ENCODE measurements at regions not wholly inside any gene's neighbourhood (a gene's known extent, or its start where the extent isn't known, plus 50 kb on each side); places are given as distances from the start of the nearest gene placed in this dataset.

- TF ChIP-seq TAF1 (IDR thresholded peaks at IDR 0.05; ENCODE audit: control insufficient read depth, extremely low read depth, insufficient read depth, low read length, severe bottlenecking) = no peak
- TF ChIP-seq ZBTB17 (CRISPR knock-in tag; IDR thresholded peaks at IDR 0.05) = no peak
- TF ChIP-seq CTBP1 (IDR thresholded peaks at IDR 0.05; ENCODE audit: borderline replicate concordance) = no peak
- no peak for TF ChIP-seq ETS1 (conservative IDR thresholded peaks at IDR 0.05; ENCODE audit: control insufficient read depth, low read depth, low read length)
- no peak for TF ChIP-seq ZNF592 (IDR thresholded peaks at IDR 0.05)
- TF ChIP-seq CHD1 (IDR thresholded peaks at IDR 0.05; ENCODE audit: low read length) = no peak
- TF ChIP-seq GABPA (tag; conservative IDR thresholded peaks at IDR 0.05; ENCODE audit: low read depth) = no peak
- no peak for TF ChIP-seq CBX2 (IDR thresholded peaks at IDR 0.05; ENCODE audit: insufficient read depth, low read length, poor library complexity, severe bottlenecking)
- TF ChIP-seq ARID1B (IDR thresholded peaks at IDR 0.05) = peak; percentile 30
- peak; percentile 29; the same call in 1 of the 2 replicates for TF ChIP-seq TEAD4 (IDR thresholded peaks at IDR 0.05; ENCODE audit: low read length)
- no peak for TF ChIP-seq TEAD4 (CRISPR knock-in tag; IDR thresholded peaks at IDR 0.05; ENCODE audit: borderline replicate concordance)
- no peak for TF ChIP-seq EZH2 (IDR thresholded peaks at IDR 0.05; ENCODE audit: borderline replicate concordance, low read depth, low read length)
- no peak for TF ChIP-seq ZNF695 (CRISPR knock-in tag; IDR thresholded peaks at IDR 0.05)
- no peak for TF ChIP-seq ZNF717 (CRISPR knock-in tag; IDR thresholded peaks at IDR 0.05)
- TF ChIP-seq ZNF511 (CRISPR knock-in tag; IDR thresholded peaks at IDR 0.05) = no peak
- no peak for TF ChIP-seq NCOA1 (IDR thresholded peaks at IDR 0.05; ENCODE audit: low read depth)
- no peak for TF ChIP-seq CC2D1A (IDR thresholded peaks at IDR 0.05)
- no peak for TF ChIP-seq ZZZ3 (IDR thresholded peaks at IDR 0.05)
- TF ChIP-seq MYNN (IDR thresholded peaks at IDR 0.05) = no peak
- no peak for TF ChIP-seq MYNN (CRISPR knock-in tag; IDR thresholded peaks at IDR 0.05)
- no peak for TF ChIP-seq ARID2 (IDR thresholded peaks at IDR 0.05)
- TF ChIP-seq PKNOX1 (IDR thresholded peaks at IDR 0.05) = 0 out of 2 replicates have a peak, but pooled peaks have one; percentile 23
- TF ChIP-seq BRD9 (IDR thresholded peaks at IDR 0.05; ENCODE audit: low read depth, partially characterized antibody) = no peak
- no peak for TF ChIP-seq PHB2 (IDR thresholded peaks at IDR 0.05; ENCODE audit: low read depth)
- TF ChIP-seq ZNF174 (CRISPR knock-in tag; IDR thresholded peaks at IDR 0.05) = 0 out of 2 replicates have a peak, but pooled peaks have one; percentile 47
These were observed 146.2 kb downstream of the LMLN start (continued) for GRCh38 chr3:198106265-198106664.

Measured in K562 (cell line).